NCI-H128 (cell line): ENCODE measurements at regions not wholly inside any gene's neighbourhood (a gene's known extent, or its start where the extent isn't known, plus 50 kb on each side); places are given as distances from the start of the nearest gene placed in this dataset.
"Not testable (repeated sequence)": the region's sequence is repeated elsewhere in the genome, so short reads cannot be mapped to it uniquely, and the experiment has no call there.

Source experiments
- DNase-seq: peaks from one replicate; lab custom pipeline; 2025; ENCODE audit not compliant: unreplicated experiment; lab: John Stamatoyannopoulos, UW

DNA sequence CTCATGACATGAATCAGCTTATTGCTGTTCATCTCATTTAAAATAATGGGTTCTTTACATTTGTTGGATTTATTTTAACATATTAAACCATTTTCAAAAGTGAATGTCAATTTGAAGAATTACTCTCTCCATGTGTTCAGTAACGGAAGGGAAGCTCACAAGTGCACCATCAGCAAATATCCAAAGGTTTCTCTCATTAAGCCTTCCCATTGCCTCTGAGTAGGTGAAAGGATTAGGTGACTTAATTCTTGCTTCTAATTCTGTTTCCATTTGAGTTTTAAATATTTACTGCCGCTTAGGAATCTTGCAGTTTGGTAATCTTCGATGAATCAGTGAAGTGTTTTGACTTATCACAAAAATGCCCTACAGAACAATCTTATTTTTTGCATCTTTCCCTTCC, 145.1 kb upstream of the NYAP2 start:
- no peak for DNase-seq

GRCh38 chr2:225244933-225245332, 154.6 kb upstream of the NYAP2 start:
- no peak for DNase-seq

DNA sequence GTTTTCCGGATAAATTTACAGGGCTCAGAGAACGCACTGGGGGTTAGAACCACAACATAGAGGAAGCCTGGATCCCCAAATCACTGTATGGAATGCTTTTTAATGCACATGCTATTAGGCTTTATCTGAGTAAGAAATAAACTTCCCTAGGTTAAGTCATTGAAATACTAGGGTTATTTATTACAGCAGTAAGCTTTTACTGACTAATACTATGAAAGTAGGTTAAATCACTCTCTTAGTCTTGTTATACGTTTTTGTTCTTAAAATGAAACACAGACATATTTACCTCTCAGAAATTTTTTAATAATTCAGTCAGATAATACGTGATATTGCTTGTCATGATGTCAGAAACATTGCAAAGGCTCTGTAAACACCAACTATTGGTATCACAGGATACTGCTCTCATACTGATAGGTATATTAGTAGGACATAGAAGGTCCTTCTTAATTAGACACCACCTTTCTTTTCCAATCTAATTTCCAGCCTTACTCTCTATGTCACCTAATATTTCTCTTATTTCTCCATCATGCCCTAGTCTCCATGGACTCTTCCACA, 162.7 kb upstream of the NYAP2 start:
- no peak for DNase-seq

GRCh38 chr2:225233234-225233633, 166.3 kb upstream of the NYAP2 start:
- no peak for DNase-seq

DNA sequence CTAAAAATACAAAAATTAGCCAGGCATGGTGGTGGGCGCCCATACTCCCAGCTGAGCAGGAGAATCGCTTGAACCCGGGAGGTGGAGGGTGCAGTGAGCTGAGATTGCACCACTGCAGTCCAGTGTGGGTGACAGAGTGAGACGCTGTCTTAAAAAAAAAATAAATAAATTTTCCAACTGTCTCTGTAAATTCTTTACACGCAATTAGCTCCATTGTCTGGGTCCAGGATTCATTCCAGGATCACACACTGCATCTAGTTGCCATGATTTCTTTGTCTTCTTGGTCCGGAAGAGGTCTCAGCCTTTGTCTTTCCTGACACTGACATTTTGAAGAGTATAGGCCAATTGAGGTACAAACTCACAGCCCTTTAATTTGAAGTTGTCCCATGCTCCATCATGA, 167.6 kb upstream of the NYAP2 start:
- DNase-seq = no peak

DNA sequence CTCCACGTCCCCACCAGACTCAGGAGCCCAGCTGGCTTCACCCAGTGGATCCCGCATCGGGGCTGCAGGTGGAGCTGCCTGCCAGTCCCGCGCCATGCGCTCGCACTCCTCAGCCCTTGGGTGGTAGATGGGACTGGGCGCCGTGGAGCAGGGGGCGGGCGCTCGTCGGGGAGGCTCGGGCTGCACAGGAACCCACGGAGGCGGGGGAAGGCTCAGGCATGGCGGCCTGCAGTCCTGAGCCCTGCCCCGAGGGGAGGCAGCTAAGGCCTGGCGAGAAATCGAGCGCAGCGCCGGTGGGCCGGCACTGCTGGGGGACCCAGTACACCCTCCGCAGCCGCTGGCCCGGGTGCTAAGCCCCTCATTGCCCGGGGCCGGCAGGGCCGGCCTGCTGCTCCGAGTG, 170.2 kb upstream of the NYAP2 start:
- DNase-seq = not testable (repeated sequence)

GRCh38 chr2:225226441-225226840, 173.1 kb upstream of the NYAP2 start:
- DNase-seq = no peak

DNA sequence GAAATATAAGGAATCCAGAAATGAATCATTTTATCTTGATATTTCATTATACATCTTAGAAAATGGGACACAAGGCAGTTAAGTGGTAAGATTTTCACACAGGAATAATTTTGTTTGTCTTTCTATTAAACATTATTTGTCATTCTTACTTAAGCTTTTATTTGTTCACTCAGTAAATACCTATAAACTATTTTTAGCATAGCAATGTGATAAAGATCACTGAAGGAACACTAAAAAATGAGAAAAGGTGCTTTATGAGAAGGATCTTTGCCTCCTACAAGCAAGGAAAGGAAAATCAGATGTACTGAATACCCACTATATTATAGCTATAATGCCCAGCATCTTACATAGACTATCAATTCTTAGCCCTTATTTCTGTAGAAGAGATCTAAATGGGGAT, 176.2 kb upstream of the NYAP2 start:
- no peak for DNase-seq

DNA sequence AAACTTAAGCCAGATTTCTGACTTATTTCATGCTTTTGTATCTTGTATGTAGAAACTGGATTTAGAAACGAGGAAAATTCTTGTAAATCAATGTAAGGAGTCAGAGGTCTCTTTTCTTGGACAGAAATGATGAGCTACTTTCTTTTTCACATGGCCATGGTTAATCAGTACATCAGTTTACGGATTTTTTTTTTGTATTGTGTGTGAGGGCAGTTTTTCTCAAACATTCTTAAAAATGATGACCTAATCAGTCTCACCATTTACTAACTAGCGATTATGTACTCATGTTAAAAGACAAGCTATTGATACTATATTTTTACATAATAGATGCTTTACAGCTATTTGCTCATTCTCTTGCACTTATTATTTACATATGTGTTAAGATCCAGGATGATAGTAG, 165.2 kb upstream of the DOCK10 start:
- DNase-seq = no peak

DNA sequence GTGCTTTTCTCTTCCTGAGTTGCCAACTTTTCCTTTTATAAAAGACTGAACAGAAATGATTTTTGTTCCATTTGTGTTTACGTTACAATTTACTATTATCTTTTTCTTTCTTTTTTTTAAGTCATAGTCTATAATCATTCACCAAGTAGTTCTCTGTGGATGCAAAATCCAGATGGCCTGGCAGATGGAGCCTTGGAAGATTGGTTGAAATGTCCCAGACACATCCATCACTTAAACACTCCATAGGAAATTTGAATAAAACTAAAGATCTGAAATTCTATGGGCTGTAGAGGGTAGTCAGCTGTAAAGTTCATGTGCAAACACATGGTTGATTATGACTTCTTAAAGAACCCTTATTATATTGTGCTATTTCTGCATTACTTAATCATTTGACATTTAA, 164.8 kb upstream of the DOCK10 start:
- DNase-seq = no peak

DNA sequence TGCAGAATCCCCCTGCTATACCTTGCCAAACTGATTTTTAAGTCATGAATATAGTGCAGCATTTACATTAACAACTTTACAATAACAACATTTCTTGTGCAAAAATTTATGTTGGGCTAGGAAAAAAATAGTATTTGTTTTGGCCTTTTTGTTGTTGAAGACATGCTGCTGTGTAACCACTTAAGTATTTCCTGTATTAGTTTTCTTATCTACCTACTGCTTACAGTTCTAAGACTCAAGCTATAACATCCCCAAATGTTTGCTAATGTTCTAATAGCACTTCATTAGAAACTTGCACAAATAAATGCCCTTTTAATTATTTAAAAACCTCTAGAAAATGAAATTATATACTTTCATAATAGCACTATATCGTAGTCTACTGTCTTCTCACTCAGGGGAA, 154.3 kb upstream of the DOCK10 start:
- no peak for DNase-seq

DNA sequence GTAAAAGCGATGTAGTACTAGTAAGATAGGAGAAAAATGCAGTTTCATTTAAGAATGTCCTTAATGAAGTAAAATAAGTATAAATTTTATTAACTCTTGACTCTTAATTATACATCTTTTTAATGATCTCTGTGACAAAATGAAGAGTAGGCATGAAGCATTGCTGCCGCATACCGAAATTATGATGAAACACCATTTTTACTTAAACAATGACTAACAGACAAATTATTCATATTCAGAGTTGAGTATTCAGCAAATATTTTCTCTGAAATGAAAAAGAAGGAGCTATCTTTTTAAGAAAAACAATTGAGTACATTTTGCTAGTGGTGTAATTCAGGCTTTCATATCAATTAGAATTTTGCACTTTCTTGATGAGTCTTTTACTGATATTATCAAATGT, 150.6 kb upstream of the DOCK10 start:
- no peak for DNase-seq

DNA sequence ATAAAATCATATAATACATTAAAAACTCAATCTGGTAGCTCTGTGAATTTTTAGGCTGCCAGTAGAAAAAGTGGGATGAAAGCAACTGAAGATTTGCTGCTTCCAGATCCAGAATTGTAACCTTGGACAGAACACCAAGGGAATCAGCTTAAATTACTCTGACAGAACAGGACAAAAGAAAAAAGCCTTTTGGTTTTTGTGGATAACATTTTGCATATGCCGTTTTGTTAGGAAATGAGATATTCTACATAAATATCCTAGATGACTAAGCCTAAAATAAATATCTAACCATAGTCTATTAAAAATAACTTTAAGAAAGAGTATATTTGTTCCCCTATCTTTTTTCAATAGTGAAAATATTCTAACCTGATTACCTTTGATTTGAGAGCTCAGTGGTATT, 148.7 kb upstream of the DOCK10 start:
- no peak for DNase-seq

- no peak for DNase-seq
Measured at GRCh38 chr2:225184948-225185347, 142.7 kb upstream of the DOCK10 start.

GRCh38 chr2:225182126-225182525, 139.9 kb upstream of the DOCK10 start:
- no peak for DNase-seq

DNA sequence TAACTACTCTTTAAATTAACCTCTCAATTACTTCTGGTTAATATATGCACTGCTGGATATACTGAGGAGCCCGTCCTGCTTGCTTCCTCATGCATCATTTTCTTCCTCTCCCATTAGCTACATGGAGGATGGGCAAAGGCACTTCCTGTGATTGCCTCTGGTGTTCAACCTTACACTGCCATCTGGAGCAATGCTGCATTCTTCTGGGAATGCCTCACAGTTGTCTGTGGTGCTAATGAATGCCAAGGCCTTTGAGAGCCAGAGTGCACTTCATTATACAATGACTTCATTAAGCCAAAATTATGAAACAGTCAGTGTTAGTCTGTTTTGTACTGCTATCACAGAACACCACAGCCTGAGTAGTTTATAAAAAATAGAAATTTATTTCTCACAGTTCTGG, 134.8 kb upstream of the DOCK10 start:
- DNase-seq = no peak

- peak; percentile 39 for DNase-seq
Measured at GRCh38 chr2:225173909-225174308, 131.6 kb upstream of the DOCK10 start.

DNA sequence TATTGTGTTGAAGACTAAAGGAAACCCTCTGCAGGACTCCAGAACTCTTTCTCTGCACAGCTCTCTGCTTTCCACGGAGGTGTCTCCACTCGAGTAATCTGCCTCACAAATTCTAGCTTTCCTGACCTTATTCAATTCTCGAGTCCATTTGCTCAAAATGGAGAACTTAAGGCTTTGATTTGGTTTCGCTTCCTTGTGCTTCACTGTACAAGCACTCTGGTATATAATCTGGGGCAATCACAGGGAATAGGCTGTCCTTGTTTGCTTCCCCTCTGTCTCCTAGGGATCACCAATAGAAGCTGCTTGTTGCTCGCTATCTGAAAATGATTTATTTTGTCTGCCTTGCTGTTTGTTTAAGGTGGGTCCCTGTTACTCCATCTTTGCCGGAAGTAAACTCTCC, 129.1 kb upstream of the DOCK10 start:
- no peak for DNase-seq

DNA sequence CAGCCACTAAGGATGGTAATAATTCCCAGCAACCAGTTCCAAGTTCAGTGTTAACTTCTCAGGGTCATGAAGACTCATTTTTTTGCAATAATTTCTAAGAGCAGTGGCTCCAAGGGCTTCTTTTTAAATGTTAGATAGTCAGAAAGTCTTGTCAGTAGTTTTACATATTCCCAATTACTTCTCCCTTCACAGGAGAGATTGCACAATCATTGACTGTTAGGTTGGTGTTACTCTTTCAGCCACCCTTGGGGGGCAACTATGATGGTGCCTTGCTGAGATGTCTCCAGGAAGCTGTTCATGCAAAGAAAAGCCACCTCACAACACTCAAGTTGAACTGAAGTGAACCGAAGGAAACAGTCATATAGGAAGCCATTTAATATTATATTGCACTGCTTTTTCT, 127.9 kb upstream of the DOCK10 start:
- no peak for DNase-seq

DNA sequence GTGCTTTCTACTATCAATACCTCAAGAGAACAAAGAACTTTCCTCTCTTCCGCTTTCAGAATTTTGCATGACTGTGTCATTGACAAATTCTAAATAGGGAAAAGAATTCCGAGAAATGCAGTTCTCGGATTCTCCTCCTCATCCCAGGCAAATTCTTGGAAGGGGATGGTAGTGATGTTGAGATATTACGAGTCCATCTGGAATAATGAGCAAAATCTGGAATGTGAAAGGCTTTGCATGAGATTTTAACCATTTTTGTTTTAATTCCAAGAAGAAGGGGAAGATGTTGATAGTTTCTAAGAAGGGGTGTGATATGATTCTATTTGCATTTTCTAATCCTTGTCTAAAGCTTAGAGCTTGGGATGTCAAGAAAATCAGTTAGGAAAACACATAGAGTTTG, 127.1 kb upstream of the DOCK10 start:
- no peak for DNase-seq

DNA sequence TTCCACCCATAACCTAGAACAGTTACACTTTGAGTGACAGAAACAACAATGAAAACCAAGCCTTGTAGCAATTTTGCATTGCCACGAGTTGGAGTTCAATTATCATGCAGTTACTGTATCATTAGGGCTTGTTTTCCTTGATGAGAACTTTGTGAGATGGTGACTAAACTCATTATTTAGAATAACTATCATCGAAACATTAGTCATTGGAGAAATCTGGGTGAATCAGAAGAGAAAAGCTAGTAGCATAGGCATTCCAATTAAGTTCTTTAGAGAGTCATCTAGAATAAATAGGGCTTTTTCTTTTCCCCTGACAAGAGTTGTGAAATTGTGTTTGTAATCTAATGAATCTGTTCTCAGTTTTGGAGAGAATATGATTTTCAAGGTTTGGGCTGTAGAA, 122.8 kb upstream of the DOCK10 start:
- no peak for DNase-seq

GRCh38 chr2:225164401-225165050, 122.3 kb upstream of the DOCK10 start:
- DNase-seq = no peak

DNA sequence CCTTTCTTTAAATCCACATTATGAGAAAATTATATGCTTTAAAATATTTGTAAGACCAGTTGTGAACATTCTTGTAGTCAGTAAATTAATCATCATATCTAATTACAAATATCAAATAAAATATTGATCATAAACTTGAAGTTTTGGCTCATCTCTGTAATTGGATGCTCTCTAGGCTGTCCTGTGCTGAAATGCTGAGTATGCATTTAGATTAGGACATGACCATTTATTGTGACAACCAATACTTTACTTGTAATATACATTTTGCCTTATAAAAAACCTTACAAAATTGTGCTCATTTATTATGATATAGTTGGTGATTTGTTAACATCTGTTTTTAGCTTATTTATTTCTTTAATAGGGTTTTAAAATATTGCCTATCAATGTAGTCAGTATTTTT, 116.1 kb upstream of the DOCK10 start:
- DNase-seq = no peak
